NCI-H1105 (cell line): ENCODE measurements at regions not wholly inside any gene's neighbourhood (a gene's known extent, or its start where the extent isn't known, plus 50 kb on each side); places are given as distances from the start of the nearest gene placed in this dataset.
A peak's percentile ranks its signal among the peaks of the same experiment; 100 is the strongest.

Experiments used
- DNase-seq: peaks from one replicate; lab custom pipeline; 2025; lab: John Stamatoyannopoulos, UW

DNA sequence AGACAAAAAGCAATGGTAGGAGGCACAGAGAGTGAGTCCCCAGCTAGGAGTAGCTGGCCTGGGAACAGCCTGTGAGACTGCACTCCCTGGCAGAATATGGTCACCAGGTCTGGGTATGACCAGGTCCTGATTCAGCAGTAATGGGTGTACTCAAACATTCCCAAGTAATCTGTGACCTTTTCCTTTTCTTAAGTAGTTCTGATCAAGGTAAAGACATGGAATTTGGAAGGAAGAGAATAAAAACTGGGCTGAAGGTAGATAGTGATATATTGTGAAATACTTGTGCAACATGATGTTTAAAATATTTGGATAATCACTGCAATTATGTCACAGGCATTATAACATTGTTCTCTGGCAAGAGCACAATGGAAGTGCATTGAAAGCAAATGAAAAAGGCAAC is 147.2 kb upstream of the DPYD start:
- no peak for DNase-seq

DNA sequence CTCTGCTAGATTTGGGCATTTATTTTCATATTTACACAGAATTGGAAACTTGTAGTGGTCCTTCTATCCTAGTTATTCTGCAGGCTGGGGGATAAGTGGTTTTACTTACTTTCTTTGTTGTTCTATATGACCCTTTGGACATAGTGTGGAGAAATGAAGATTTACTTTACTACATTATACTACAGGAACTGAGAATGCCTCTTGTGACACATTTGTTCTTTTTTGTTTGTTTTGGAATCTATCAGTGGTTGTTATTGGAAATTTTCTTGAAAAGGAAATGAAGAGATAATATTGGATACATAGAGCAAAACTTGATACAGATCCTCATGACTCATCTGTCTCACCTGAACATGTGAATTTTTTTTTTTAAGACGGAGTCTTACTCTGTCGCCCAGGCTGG is 146.1 kb upstream of the DPYD start:
- DNase-seq = no peak

DNA sequence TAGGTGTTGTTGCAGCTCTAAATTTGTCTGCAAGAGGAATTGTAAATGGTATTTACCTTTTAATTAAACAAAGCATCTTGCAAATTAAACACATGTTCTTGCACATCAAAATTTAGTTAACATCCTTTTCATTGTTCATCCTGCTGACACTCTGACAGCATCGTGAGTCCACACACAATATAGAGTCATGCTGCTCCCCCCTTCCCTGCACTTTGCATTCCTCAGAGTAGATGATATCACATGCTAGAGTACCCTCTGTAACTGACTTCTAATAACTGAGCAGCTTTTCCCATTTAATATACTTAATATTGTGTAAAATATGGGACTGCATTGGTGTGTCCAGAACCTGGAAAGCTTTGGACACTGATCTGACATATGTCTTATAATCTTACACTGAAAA is 138.8 kb upstream of the DPYD start:
- DNase-seq = no peak

DNA sequence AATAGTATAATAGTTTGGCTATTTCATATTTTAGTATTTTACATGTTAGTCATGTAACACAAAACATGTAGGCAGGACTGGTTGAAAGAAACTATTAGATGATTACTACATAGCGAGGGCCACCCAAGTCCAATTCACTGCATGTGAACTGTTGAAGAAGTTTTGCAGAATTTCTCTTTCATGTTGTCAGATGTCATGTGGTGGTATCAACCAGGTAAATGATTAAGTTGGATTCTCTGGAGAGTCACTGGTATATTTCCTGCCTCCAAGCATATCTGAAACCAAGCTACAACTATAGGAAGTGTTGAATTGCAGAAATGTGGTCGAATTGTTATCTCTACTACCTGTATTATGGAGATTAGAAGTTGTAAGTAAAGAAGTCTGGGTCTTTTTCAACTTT is 137.8 kb upstream of the DPYD start:
- no peak for DNase-seq

DNA sequence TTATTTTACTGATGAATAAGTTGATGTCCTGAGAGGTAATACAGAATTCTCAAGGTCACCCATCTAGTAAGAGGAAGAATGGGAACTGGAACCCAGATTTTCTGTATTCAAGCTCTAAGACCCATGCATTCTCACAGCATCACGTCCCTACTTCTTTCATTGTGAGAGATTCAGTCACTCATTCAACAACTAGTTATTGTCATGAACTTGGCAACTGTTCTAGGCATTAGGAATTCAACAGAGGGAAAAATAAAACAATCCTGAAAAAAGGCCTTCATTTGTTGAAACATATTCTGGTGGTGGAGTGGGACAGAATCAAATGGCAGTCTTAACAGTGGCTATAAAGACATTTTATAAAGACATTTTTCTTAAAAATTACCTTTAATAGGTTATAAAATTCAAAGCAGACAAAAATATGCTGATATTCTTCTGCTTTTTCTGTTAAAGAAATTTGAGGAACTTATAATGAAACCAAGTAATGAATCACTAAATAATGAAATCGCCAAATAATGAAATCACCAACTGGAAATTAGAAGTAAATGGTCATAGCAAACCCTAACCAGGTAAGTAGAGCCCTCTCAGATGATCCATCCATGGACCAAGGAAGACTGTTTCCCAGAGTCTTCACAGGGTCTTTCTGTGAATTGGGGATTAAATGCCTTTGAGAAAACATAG is 136.5 kb upstream of the DPYD start:
- no peak for DNase-seq

DNA sequence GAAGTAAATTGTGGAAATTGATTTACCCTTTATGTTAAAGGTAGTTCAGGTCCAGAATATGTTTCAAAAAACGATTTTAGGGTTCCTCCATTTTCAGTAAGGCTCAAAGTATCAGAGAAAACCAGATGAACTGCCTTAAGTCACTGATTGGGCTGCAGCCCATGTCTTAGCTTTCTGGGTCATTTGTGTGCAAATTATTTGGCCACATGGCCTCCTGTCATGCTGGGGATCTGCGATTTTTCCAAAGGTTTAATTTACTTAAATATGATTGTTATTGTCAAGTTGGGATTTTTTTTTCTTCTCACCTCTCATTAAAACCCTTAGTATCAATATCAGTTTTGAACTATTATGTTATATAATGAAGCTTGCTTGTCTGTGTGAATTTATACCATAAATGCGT is 135.9 kb upstream of the DPYD start:
- DNase-seq = no peak

DNA sequence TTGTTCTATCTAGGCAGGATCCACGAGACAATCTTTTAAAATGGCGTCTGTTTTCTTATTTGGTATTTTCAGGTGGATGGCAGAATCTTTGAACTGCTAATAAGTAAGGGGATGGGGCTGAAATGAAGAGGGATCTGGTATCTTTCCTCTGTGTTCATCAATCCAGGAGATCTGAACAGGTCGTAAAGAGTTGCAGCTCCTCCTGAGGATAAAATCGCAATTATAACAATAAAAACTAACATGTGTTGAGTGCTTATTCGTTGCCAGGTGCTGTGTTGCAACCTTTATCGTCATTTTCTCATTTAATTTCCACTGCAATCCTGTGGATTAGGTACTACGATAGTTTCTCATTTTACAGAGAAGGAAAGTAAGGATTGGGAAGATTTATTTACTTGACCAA is 134.6 kb upstream of the DPYD start:
- DNase-seq = no peak

DNA sequence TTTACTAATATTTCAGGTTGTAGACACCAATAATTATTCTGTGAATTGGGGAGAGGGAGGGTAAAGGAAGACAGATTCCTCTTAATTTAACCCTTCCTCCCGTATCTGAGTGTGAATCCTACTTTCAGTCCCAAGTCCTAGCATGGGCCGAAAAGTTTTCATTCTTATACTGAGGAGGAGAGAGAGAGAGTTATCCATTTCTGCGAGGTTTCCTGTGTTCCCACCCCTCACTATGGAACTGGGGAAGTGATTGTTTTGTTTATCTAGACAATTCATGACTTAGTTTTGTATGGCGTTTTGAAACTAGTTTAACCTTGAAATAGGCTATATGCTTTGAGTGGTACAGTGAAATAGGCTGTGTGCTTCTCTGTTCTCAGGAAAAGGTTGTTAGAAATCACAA is 134.0 kb upstream of the DPYD start:
- DNase-seq = no peak

DNA sequence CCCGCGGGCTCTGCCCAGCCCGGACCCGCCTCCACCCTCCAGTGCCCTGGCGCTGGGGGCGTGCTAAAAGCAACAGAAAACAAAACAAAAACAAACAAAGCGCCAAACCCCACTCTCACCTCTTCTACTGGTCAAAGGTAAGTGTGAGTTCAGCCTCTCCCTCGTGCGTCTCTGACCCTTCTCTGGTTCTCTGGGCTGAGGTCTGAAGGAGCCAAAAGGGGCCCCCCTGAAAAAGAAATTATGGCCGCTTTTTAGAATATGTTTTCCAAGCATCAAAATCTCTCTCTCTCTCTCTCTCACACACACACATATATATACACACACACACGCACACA is 133.5 kb upstream of the DPYD start:
- DNase-seq = no peak

DNA sequence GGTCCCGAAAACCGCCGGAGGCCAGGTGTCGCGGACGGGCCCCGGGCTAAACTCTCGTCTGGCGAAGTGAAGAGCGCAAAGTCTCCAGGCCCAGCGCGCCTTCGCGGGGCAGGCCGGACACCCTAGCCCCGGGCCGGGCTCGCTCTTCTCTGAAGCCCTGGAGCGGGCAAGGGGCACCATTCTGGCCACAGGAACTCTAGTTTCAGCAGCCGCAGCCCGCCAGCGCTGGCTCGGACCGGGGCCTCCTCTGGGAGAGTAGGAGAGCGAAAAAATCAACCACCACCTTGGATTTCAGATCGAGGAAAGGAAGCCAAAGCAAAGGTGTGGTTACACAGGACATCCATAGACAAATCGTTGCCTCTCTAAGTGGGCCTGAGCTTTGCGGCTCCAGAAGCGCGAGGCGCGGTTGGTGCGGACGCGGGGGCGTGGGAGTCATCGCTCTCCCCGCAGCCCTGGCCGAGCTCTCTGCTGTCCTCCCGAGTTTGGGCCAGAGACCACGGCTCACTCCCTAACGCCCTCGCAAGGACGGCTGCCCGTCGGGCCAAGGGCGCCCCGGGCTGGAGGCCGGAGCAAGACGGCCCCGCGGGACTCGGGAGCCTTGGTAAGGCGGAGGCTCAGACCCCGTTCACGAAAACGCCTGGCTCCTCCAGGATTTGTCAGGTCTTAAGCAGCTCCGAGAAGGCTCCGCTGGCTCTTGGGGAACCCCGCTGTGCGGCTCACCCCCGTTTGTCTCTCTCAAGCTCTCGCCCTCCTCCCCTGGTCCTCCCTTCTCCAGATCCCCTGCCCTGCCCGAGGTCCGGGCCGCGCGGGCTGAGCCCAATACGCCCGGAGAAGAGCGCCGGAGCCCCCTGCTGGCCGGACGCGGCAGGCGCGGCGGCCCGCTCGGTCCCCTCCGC is 132.9 kb upstream of the DPYD start:
- peak; percentile 49 for DNase-seq

DNA sequence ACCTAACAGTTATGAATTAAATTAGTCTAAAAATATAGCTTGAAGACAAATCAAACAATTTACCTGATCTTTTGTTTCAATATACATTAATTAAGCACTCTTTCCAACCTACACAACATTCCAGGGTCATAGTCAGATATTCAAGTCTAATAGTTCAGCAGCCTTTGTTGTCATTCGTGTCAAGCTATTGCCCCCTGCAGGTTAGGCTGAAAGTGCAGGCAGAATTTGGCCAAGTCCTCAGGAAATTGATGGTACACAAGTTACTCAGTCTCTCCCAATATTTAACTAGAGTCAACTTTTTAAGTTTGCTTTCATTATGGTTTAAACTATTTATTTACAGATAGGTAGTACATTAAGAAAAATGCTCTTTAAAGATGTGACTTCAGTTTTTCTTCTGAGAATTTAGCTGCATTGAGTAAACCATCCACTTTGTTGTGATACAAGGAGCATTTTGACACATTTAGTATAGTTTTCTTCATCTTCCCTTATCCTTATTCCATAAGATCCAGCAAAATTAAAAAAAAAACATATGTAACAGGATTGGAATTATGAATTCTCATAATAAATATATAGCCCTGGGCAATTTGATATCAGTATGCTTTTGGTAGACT is 130.3 kb upstream of the DPYD start:
- DNase-seq = peak; percentile 75

DNA sequence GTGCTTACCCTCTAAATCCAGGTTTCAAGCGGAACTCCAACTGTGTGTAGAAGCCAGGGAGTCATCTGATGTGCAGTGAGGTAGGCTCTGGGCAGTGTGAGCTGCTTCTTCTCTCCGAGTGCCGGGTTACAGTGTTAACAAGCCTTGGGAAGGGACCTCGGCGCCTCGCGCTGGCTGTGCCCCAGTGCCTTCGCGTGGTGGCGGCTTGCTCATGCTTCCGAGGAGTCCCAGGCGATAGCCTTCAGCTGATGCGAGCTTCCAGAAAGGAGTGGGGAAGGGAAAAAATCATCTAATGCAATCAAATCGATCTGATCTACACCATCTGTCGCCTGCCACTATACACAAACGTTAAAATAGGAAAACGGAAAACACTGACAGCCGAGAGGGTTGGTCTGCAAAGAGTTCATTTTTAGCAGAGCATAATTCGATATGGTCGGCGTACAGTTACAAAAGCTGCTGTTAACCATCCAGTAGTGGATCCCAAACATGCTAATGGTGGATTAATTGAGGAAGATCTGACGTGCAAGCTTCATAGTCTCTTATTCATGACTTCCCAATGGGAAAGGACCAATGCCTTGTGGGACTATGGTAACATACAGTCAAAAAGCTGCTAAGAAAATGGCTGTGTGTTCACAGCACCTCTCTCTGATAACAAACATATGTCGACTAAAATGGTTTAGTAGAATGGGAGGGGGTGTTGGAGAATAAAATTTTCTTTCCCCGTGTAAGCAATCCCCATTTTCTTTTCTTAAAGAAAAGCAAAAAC is 128.7 kb upstream of the DPYD start:
- DNase-seq = no peak

DNA sequence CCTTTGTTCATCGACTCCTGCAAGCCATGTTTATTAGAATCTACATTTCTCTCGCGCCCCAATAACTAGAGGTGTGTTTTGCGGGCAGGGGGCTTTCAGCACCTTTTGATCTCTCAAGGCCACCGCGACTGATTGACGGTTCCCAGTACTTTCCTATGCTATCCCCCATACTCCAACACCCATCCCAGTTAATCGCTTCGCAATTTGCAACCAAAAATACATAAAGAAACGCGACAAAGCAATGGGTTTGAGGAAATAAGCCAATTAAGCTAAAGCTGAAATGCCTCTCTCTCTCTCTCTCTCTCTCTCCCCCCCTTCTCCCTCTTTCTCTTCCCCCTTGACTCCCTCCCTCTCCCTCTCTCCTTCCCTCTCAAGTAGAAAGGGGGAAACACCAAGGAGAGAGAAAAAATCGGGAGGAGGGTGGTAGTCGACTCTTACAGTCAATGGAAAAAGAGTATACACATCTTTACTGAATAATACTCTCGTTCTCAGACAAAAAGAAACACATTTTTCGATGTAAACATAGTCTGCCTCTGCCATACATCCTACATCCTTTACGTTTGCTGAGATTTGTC is 128.0 kb upstream of the DPYD start:
- no peak for DNase-seq

DNA sequence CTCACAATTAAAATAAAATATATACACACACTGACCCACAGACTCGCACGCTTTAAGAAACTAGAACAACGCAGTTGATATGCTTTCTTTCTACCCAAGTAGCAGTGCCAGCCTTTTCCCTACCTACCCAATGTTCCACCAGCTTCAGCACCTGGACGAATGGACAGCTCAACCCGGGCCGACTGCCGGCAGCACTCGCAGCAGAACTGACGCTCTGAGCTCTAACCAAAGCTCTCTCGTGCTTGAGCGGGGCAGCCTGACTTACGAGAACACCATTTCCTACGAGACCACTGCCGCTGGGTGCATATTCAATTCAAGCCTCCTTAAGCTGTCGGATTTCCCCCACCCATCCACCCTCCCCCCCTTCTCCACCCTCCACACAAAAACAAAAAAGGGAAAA is 127.4 kb upstream of the DPYD start:
- DNase-seq = peak; percentile 47

DNA sequence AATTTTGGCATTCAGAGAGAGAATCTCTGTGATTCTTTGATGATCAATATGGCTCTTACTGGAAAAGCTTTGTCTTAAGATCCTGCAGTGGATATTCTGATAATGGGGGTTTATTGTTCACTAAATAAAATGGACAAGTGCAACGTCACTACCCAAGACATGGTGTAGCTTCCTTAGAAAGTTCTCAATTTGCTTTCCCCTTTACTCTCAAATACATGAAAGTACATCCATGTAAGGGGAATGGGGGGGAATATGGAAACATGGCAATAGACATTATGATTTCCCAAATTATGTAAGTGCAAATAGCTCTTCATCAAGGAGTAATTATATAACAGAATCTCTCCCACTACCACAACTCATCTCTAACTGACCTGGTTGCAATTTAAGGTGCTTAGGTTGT is 126.3 kb upstream of the DPYD start:
- no peak for DNase-seq

DNA sequence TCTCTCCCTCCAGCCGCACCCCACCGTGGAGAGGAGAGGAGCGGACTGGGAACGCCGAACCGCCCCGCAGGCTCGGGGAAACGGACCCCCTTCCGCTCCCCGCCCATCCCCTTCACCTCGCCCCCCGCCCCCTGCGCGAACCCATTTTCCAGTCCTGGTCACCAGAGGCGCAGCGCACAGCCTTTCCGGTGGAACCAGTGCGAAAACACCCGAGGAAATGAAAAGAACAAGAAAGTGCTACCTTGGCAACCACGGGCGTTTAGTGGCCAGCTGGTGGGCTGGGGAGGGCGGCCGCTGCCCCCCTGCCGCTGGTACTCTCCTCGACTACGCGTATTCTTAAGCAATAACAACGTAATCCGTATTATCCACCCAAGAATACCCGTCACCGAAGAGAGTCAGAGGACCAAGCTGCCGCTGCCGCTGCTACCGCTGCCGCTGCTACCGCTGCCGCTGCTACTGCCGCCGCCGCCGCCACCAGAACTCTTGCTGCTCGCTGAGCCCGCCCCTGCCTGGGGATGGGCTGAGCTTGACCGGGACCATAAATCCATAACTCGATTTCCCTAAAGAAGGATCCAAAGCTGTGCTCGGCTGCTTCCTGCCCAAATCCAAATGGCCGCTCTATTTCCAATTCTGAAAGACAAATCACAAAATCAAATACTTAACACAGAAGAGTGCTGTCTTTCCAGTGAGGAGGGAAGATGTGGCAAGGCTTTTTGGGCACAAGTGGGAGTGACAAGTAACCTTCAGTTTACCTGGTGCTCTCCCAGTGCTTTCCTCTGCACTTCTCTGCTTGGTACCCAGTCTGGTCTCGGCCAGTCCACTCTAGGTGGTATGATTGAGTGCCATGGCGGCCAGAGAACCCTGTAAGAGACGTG is 125.2 kb upstream of the DPYD start:
- no peak for DNase-seq

DNA sequence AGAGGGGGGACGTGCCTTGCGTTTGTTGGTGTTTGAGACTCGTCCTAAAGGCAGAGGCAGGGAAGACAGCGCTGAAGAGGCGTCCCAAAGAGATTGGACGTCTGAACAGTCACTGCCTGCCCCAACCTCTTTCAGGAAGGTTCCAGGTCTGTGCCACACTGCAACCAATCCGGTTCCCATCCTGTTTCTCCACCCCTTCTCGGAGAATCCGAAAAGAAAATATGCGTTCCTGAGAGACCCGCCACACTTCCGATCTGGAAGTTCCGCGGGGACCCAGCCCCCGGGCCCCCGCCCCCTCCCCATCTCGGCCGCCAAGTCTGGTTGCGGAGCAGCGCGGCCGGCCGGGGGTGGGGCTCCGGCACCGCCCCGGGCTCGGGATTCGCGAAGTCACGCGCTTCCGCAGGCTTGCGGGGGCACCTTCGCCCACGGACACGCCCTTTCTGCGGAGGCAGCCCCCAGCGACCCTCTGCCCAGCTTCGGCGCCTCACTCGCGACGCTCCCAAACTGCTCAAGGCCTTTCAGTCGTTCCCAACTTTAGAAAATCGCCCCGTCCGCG is 124.5 kb upstream of the DPYD start:
- DNase-seq = peak; percentile 69

DNA sequence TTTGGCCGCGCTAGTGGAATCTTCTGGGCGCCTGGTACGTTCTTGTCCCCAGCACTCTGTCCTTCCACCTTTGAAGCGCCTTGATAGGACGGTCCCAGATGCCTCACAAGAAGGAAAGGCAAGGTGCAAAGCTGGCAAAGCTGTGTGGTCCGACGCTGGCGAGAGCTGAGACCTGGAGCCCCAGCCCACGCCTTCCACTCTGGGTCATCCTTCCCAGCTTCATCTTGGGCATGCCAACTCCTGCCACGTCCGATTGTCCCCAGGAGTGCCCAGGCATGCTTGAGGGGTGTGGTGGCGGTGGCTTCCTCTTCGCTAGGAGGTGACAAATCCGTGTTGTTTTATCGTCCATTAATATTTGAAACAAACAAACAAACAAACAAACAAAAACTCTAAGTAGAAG is 123.9 kb upstream of the DPYD start:
- DNase-seq = no peak

DNA sequence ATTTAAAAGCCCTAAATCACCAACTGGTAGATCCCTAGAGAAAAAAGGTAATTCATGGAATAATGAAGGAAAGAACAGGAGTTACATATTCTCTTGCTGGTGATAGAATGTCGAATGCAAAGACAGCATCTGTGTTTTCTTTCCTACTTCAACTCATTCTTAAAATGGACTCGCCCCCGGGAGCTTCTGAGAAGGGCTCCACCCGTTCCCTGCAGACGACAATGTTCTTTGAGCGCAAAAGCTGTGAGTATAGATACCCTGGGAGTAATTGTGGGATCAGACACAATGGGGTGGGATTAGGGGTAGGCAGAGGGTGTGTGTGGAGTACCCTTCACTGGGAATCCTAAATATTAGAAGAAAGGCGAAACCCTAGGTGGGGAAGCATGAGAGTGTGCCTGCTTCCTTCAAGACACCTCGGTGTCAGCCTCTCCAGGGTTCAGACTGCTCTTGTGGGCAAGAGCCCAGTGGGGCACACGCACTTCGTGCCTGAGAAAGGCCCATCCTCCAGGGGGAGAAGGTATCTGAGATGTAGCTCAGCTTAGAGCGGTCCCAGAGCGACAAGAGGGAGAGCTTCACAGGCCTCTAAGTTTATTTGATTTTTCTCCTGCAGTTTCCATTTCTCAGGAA is 123.3 kb upstream of the DPYD start:
- no peak for DNase-seq

DNA sequence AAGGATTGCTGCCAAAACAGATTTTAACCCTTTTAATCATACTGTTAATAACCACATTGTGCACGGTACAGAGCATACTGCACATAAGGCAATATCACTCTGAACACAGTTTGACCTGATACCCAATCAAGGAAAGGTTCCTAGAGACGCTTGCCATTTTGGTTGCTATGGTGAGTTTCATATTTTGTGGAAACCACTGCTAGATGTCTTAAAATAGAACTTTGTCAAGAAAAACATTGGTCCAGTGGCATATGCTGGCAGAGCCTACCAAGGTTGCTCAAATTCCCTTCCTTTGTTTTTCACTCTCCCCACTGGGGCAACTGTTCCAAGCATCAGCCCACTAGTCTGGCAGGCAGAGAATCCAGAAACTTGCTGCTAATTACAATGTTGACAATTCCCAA is 114.8 kb upstream of the DPYD start:
- DNase-seq = peak; percentile 99
